H9 (cell line): ENCODE measurements at regions not wholly inside any gene's neighbourhood (a gene's known extent, or its start where the extent isn't known, plus 50 kb on each side); places are given as distances from the start of the nearest gene placed in this dataset.

Experiments
- DNase-seq: peaks from one replicate; pipeline ENCODE4 v3.0.0-alpha.2; 2017
- H2AFZ ChIP-seq: one replicate; pipeline ENCODE4 v1.6.1; 2013; ENCODE audit warnings: mild to moderate bottlenecking, low read length, control low read depth, moderate library complexity
- H2AK5ac ChIP-seq: 2 replicates; pipeline ENCODE4 v1.6.1; 2013; ENCODE audit warnings: low read length, control low read depth, mixed read lengths; ENCODE audit not compliant: insufficient read length
- H2BK120ac ChIP-seq: one replicate; pipeline ENCODE4 v1.6.1; 2013; ENCODE audit warnings: low read depth, mild to moderate bottlenecking, low read length, control low read depth, inconsistent platforms; ENCODE audit not compliant: poor library complexity, severe bottlenecking
- H2BK12ac ChIP-seq: 2 replicates; pipeline ENCODE4 v1.6.1; 2013; ENCODE audit warnings: low read length, control low read depth, mixed read lengths, low read depth; ENCODE audit not compliant: insufficient read length
- H2BK15ac ChIP-seq: 2 replicates; pipeline ENCODE4 v1.6.1; 2013; ENCODE audit warnings: low read depth, low read length, control low read depth
- H2BK20ac ChIP-seq: one replicate; pipeline ENCODE4 v1.6.1; 2013; ENCODE audit warnings: low read depth, mild to moderate bottlenecking, low read length, control low read depth, inconsistent platforms; ENCODE audit not compliant: poor library complexity, severe bottlenecking
- H2BK5ac ChIP-seq: 2 replicates; pipeline ENCODE4 v1.6.1; 2013; ENCODE audit warnings: low read length, control low read depth, mixed read lengths; ENCODE audit not compliant: insufficient read length
- H3K14ac ChIP-seq: 2 replicates; pipeline ENCODE4 v1.6.1; 2013; ENCODE audit warnings: low read length, control low read depth; ENCODE audit not compliant: insufficient read depth
- H3K18ac ChIP-seq: 2 replicates; pipeline ENCODE4 v1.6.1; 2013; ENCODE audit warnings: low read depth, mild to moderate bottlenecking, mixed read lengths, low read length, control low read depth; ENCODE audit not compliant: insufficient read length
- H3K23ac ChIP-seq: 2 replicates; pipeline ENCODE4 v1.6.1; 2013; ENCODE audit warnings: low read length, control low read depth, mixed read lengths, low read depth; ENCODE audit not compliant: insufficient read length
- H3K23me2 ChIP-seq: 2 replicates; pipeline ENCODE4 v1.6.1; 2013; ENCODE audit warnings: low read depth, mild to moderate bottlenecking, mixed read lengths, low read length, control low read depth; ENCODE audit not compliant: insufficient read length, poor library complexity, severe bottlenecking
- H3K27ac ChIP-seq: 2 replicates; pipeline ENCODE4 v1.5.1; 2013; ENCODE audit warnings: low read length, control low read depth, mixed read lengths, low read depth; ENCODE audit not compliant: insufficient read length
- H3K27me3 ChIP-seq: 2 replicates; pipeline ENCODE4 v1.6.1; 2013; ENCODE audit warnings: low read length, control low read depth, inconsistent platforms; ENCODE audit not compliant: insufficient read depth
- H3K4ac ChIP-seq: 2 replicates; pipeline ENCODE4 v1.6.1; 2013; ENCODE audit warnings: low read depth, mild to moderate bottlenecking, control low read depth, inconsistent platforms, low read length, moderate library complexity
- H3K4me1 ChIP-seq: 2 replicates; pipeline ENCODE4 v1.6.1; 2013; ENCODE audit warnings: low read length, control low read depth, inconsistent platforms; ENCODE audit not compliant: insufficient read depth
- H3K4me2 ChIP-seq: 2 replicates; pipeline ENCODE4 v1.6.1; 2013; ENCODE audit warnings: low read length, control low read depth, mixed read lengths; ENCODE audit not compliant: insufficient read length, insufficient read depth
- H3K56ac ChIP-seq: 2 replicates; pipeline ENCODE4 v1.6.1; 2013; ENCODE audit warnings: low read depth, mild to moderate bottlenecking, mixed read lengths, low read length, control low read depth; ENCODE audit not compliant: insufficient read length
- H3K79me1 ChIP-seq: 2 replicates; pipeline ENCODE4 v1.6.1; 2013; ENCODE audit warnings: low read depth, mild to moderate bottlenecking, moderate library complexity, low read length, control low read depth, inconsistent platforms; ENCODE audit not compliant: insufficient read depth, poor library complexity, severe bottlenecking
- H3K79me2 ChIP-seq: 2 replicates; pipeline ENCODE4 v1.6.1; 2013; ENCODE audit warnings: low read length, control low read depth, inconsistent platforms; ENCODE audit not compliant: insufficient read depth
- H3K9ac ChIP-seq: 2 replicates; pipeline ENCODE4 v1.6.1; 2013; ENCODE audit warnings: low read length, control low read depth, mixed read lengths; ENCODE audit not compliant: insufficient read length; ENCODE audit errors: extremely low read depth
- H3K9me3 ChIP-seq: one replicate; pipeline ENCODE4 v1.6.1; 2013; ENCODE audit warnings: low read depth, low read length, inconsistent platforms; ENCODE audit not compliant: control insufficient read depth
- H3T11ph ChIP-seq: one replicate; pipeline ENCODE4 v1.6.1; 2013; ENCODE audit warnings: mild to moderate bottlenecking, low read length, control low read depth, inconsistent platforms
- H4K20me1 ChIP-seq: one replicate; pipeline ENCODE4 v1.6.1; 2013; ENCODE audit not compliant: control insufficient read depth, insufficient read length, insufficient read depth
- H4K5ac ChIP-seq: 2 replicates; pipeline ENCODE4 v1.6.1; 2013; ENCODE audit warnings: low read depth, mild to moderate bottlenecking, mixed read lengths, low read length, control low read depth; ENCODE audit not compliant: insufficient read length
- H4K8ac ChIP-seq: replicated peaks from 2 replicates; pipeline ENCODE4 v1.6.1; 2013; ENCODE audit warnings: low read length, control low read depth, mixed read lengths, low read depth; ENCODE audit not compliant: insufficient read length
- H4K91ac ChIP-seq: 2 replicates; pipeline ENCODE4 v1.6.1; 2013; ENCODE audit warnings: low read depth, mild to moderate bottlenecking, moderate library complexity, mixed read lengths, low read length, control low read depth; ENCODE audit not compliant: insufficient read length
- H3K27ac Mint-ChIP-seq, 3 experiments: 2 replicates in 2 of 3; 3 replicates in 1 of 3; pipeline ENCODE4 v1.8.0; 2020 to 2021; ENCODE audit warnings: mixed read lengths in 3 of 3, mild to moderate bottlenecking in 1 of 3, moderate library complexity in 1 of 3
- H3K27me3 Mint-ChIP-seq: 2 replicates; pipeline ENCODE4 v1.8.0; 2021; ENCODE audit warnings: low read depth, mild to moderate bottlenecking, moderate library complexity, mixed read lengths
- H3K36me3 Mint-ChIP-seq, 3 experiments: 2 replicates in 2 of 3; 3 replicates in 1 of 3; pipeline ENCODE4 v1.8.0; 2020 to 2021; ENCODE audit warnings: low read depth in 3 of 3, mixed read lengths in 3 of 3; ENCODE audit not compliant: insufficient read depth in 1 of 3
- H3K4me1 Mint-ChIP-seq, 2 experiments: 2 replicates each; pipeline ENCODE4 v1.8.0; 2020; ENCODE audit warnings: mixed read lengths in 2 of 2
- H3K4me3 Mint-ChIP-seq, 2 experiments: 2 replicates in 1 of 2; 3 replicates in 1 of 2; pipeline ENCODE4 v1.8.0; 2020 to 2021; ENCODE audit warnings: mild to moderate bottlenecking in 2 of 2, mixed read lengths in 2 of 2, moderate library complexity in 1 of 2
- H3K9me3 Mint-ChIP-seq, 2 experiments: 2 replicates in 1 of 2; 3 replicates in 1 of 2; pipeline ENCODE4 v1.8.0; 2020; ENCODE audit warnings: mild to moderate bottlenecking in 2 of 2, mixed read lengths in 2 of 2, moderate library complexity in 1 of 2
- WGBS: extraction: QIAGEN DNeasy Blood & Tissue Kit; methylation state at CpG from one replicate; pipeline ENCODE4 v1.1.7; 2013; ENCODE audit warnings: missing lambda C conversion rate, low lambda C conversion rate, mixed read lengths; ENCODE audit not compliant: insufficient read length; ENCODE audit errors: extremely low coverage; 5-methylcytosine and 5-hydroxymethylcytosine counted together
- TF ChIP-seq, protein P1 (sequence below): fragments of 200-600 bp; sonication (generic); conservative IDR thresholded peaks from 3 replicates; pipeline ENCODE4 v1.8.0; 2021; ENCODE audit warnings: antibody characterized with exemption, mild to moderate bottlenecking

DNA sequence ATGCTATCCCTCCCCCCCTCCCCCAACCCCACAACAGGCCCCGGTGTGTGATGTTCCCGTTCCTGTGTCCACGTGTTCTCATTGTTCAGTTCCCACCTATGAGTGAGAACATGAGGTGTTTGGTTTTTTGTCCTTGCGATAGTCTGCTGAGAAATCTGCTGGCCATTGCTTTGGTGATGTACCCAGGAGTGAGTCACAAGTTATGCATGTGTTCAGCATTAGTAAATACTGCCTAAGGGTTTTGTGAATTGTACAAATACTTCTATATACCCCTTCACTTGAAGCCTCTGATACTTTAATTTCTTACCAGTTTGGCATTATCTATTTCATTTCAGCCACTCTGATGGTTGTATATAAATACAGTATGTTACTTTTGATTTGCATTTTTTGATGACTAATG lies 711.3 kb upstream of the GJE1 start:
- Mint-ChIP-seq H3K27me3 (no peaks in the 10 kb centered on the region), H3K4me1 (no peaks in the 10 kb centered on the region), H3K4me3 (no peak overlapping the region), H3K36me3 (peaks cover 0 to 11% (median 2%) of the 10 kb centered on the region in 3 experiments; a peak in 2 of 7 replicates), H3K9me3 (peaks cover 4 to 9% of the 10 kb centered on the region in 2 experiments; a peak in 3 of 5 replicates), H3K27ac (no peak overlapping the region)
- no peak for DNase-seq
- no peak overlapping the region for H3K27ac ChIP-seq
- no peak overlapping the region for H2BK5ac ChIP-seq
- H2BK12ac ChIP-seq, result no peak overlapping the region
- no peaks in the 10 kb centered on the region for H3K79me2 ChIP-seq
- no peaks in the 10 kb centered on the region for H3K9me3 ChIP-seq
- no peak overlapping the region for H2AK5ac ChIP-seq
- no peak overlapping the region for H3K9ac ChIP-seq
- no peak overlapping the region for H3K4me2 ChIP-seq
- H2BK20ac ChIP-seq, result no peak overlapping the region
- no peaks in the 10 kb centered on the region for H3K4me1 ChIP-seq
- H2AFZ ChIP-seq, result no peak overlapping the region
- TF ChIP-seq, protein P1, sequence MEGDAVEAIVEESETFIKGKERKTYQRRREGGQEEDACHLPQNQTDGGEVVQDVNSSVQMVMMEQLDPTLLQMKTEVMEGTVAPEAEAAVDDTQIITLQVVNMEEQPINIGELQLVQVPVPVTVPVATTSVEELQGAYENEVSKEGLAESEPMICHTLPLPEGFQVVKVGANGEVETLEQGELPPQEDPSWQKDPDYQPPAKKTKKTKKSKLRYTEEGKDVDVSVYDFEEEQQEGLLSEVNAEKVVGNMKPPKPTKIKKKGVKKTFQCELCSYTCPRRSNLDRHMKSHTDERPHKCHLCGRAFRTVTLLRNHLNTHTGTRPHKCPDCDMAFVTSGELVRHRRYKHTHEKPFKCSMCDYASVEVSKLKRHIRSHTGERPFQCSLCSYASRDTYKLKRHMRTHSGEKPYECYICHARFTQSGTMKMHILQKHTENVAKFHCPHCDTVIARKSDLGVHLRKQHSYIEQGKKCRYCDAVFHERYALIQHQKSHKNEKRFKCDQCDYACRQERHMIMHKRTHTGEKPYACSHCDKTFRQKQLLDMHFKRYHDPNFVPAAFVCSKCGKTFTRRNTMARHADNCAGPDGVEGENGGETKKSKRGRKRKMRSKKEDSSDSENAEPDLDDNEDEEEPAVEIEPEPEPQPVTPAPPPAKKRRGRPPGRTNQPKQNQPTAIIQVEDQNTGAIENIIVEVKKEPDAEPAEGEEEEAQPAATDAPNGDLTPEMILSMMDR, result no peak
- H4K20me1 ChIP-seq, result no peaks in the 10 kb centered on the region
- no peak overlapping the region for H3K4ac ChIP-seq
- H4K91ac ChIP-seq, result no peak overlapping the region
- H3K18ac ChIP-seq, result no peak overlapping the region
- H2BK15ac ChIP-seq, result no peak overlapping the region
- no peak overlapping the region for H3K23ac ChIP-seq
- H3K56ac ChIP-seq, result no peak overlapping the region
- no peaks in the 10 kb centered on the region for H3K27me3 ChIP-seq
- H3K14ac ChIP-seq, result no peak overlapping the region
- no peak overlapping the region for H4K8ac ChIP-seq
- H3T11ph ChIP-seq, result no peak overlapping the region
- no peak overlapping the region for H2BK120ac ChIP-seq
- no peaks in the 10 kb centered on the region for H3K23me2 ChIP-seq
- no peak overlapping the region for H4K5ac ChIP-seq
- H3K79me1 ChIP-seq, result no peaks in the 10 kb centered on the region
- WGBS, result no CpG with 5 or more reads among the region's 4 CpGs
